ENCODE measurements at regions not wholly inside any gene's neighbourhood (a gene's known extent, or its start where the extent isn't known, plus 50 kb on each side); places are given as distances from the start of the nearest gene placed in this dataset.

GRCh38 chr5:2542821-2543220 is 208.7 kb downstream of the IRX2 start:
- no peak for DNase-seq
- no peak overlapping the region for H3K27ac Mint-ChIP-seq
- peaks cover 25% of the 10 kb centered on the region for H3K4me1 Mint-ChIP-seq
- H3K27me3 Mint-ChIP-seq (ENCODE audit: low read depth, poor library complexity): peaks cover 26% of the 10 kb centered on the region
- no peaks in the 10 kb centered on the region for H3K36me3 Mint-ChIP-seq (ENCODE audit: low read depth)
- TF ChIP-seq CTCF (IDR thresholded peaks at IDR 0.05): no peak
- peaks cover 4% of the 10 kb centered on the region for H3K9me3 Mint-ChIP-seq
- H3K4me3 Mint-ChIP-seq: no peak overlapping the region

- Mint-ChIP-seq H3K4me3 (no peak overlapping the region), H3K36me3 (ENCODE audit: low read depth) (no peaks in the 10 kb centered on the region), H3K4me1 (peaks cover 33% of the 10 kb centered on the region), H3K9me3 (peaks cover 4% of the 10 kb centered on the region), H3K27ac (no peak overlapping the region), H3K27me3 (ENCODE audit: low read depth, poor library complexity) (peaks cover 18% of the 10 kb centered on the region)
- no peak for DNase-seq
- no peak for TF ChIP-seq CTCF (IDR thresholded peaks at IDR 0.05)
These were observed 209.5 kb downstream of the IRX2 start for GRCh38 chr5:2542026-2542425.

- peak; percentile 40 for DNase-seq
- TF ChIP-seq CTCF (IDR thresholded peaks at IDR 0.05): no peak
- H3K4me1 Mint-ChIP-seq: peaks cover 31% of the 10 kb centered on the region
- H3K36me3 Mint-ChIP-seq (ENCODE audit: low read depth): no peaks in the 10 kb centered on the region
- peaks cover 3% of the 10 kb centered on the region for H3K27me3 Mint-ChIP-seq (ENCODE audit: low read depth, poor library complexity)
- no peak overlapping the region for H3K4me3 Mint-ChIP-seq
- no peak overlapping the region for H3K27ac Mint-ChIP-seq
- H3K9me3 Mint-ChIP-seq: peaks cover 4% of the 10 kb centered on the region
These were observed 213.3 kb downstream of the IRX2 start for GRCh38 chr5:2538169-2538568.

GRCh38 chr5:2537378-2538145 is 213.9 kb downstream of the IRX2 start:
- no peak overlapping the region for H3K4me3 Mint-ChIP-seq
- peaks cover 5% of the 10 kb centered on the region for H3K27me3 Mint-ChIP-seq (ENCODE audit: low read depth, poor library complexity)
- no peak for DNase-seq
- no peak overlapping the region for H3K27ac Mint-ChIP-seq
- H3K36me3 Mint-ChIP-seq (ENCODE audit: low read depth): no peaks in the 10 kb centered on the region
- H3K9me3 Mint-ChIP-seq: peaks cover 8% of the 10 kb centered on the region
- peaks cover 31% of the 10 kb centered on the region for H3K4me1 Mint-ChIP-seq
- TF ChIP-seq CTCF (IDR thresholded peaks at IDR 0.05): no peak

- no peak for DNase-seq
- Mint-ChIP-seq H3K36me3 (ENCODE audit: low read depth) (no peaks in the 10 kb centered on the region), H3K4me3 (no peak overlapping the region), H3K27ac (no peak overlapping the region), H3K4me1 (peaks cover 31% of the 10 kb centered on the region), H3K9me3 (peaks cover 8% of the 10 kb centered on the region), H3K27me3 (ENCODE audit: low read depth, poor library complexity) (peaks cover 3% of the 10 kb centered on the region)
- TF ChIP-seq CTCF (IDR thresholded peaks at IDR 0.05): no peak
These were observed 214.7 kb downstream of the IRX2 start for GRCh38 chr5:2536632-2537377.
